H7 (cell line): ENCODE measurements at regions not wholly inside any gene's neighbourhood (a gene's known extent, or its start where the extent isn't known, plus 50 kb on each side); places are given as distances from the start of the nearest gene placed in this dataset.

ENCODE experiments used
- DNase-seq: peaks from one replicate; pipeline ENCODE4 v3.0.0; 2012
- H3K27me3 ChIP-seq: 2 replicates; pipeline ENCODE4 v1.6.0; 2011; ENCODE audit warnings: mild to moderate bottlenecking, low read length; ENCODE audit not compliant: control insufficient read depth, insufficient read depth
- H3K36me3 ChIP-seq: replicated peaks from 2 replicates; pipeline ENCODE4 v1.5.1; 2011; ENCODE audit warnings: low read length; ENCODE audit not compliant: control insufficient read depth, insufficient read depth
- H3K4me3 ChIP-seq: 2 replicates; pipeline ENCODE4 v1.5.1; 2011; ENCODE audit warnings: low read depth, mild to moderate bottlenecking, control low read depth, low read length, moderate library complexity; ENCODE audit not compliant: insufficient read depth

DNA sequence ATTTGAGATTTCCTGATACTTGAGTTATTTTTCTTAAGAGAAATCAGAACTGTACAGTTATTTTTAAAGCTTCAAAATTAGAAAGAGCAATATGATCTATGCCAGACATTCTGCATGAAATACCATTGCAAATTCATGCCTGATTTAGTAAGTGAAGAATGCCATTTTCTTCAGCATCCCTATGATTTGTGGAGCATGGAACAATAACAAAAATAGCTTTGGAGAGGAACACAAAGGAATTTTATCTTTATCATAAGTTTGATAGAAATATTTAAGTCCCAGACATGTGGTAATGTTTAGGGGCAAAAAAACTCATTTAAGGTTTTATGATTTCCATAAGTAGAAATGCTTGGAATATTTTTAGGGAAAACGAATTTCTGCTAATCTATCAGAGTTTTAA is 1863.4 kb downstream of the EFNA5 start:
- H3K4me3 ChIP-seq = no peak overlapping the region
- no peaks in the 10 kb centered on the region for H3K27me3 ChIP-seq
- no peak for DNase-seq

DNA sequence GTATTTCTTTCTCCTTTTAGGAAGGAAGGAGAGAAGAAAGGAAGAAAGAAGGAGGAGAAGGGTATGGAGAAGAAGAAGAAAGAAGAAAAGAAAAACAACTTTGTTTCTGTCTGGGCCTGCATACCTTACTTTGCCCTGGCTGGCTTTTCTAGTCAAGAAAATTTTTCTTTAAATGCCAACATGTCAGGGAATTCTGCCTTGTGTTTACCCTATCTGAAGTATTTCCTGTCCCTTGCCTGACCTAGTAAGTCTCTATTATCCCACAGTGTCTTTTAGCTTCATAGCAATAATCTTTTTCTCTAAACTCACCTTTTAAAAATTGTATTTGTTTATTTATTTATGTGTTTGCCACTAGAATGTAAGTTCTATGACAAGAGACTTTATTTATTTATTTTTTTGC is 1864.1 kb downstream of the EFNA5 start:
- Histone ChIP-seq H3K36me3 (no peaks in the 10 kb centered on the region), H3K27me3 (no peaks in the 10 kb centered on the region), H3K4me3 (no peak overlapping the region)
- no peak for DNase-seq

More for the DNA sequence above, 1863.4 kb downstream of the EFNA5 start:
- no peaks in the 10 kb centered on the region for H3K36me3 ChIP-seq

DNA sequence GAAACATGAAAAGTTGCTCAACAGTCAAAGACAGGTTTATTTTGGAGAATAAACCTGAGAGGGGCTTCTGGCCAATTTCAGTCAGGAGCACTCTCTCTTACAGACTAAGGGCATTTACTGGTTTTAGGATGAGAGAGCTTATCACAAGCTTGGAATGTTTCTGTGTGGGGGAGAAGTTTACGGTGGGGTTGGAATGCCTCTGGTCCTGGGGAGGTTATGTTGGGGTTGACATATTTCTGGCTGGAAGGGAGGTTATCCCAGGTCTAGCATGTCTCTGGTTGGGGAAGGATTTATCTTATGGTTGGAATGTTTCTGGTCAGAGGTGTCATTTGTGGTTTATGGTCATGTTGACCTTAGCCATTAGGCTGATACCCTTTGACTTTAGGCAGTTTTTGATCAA is 1867.3 kb downstream of the EFNA5 start:
- H3K27me3 ChIP-seq = no peaks in the 10 kb centered on the region
- no peak for DNase-seq
- no peak overlapping the region for H3K4me3 ChIP-seq
- H3K36me3 ChIP-seq = no peaks in the 10 kb centered on the region

DNA sequence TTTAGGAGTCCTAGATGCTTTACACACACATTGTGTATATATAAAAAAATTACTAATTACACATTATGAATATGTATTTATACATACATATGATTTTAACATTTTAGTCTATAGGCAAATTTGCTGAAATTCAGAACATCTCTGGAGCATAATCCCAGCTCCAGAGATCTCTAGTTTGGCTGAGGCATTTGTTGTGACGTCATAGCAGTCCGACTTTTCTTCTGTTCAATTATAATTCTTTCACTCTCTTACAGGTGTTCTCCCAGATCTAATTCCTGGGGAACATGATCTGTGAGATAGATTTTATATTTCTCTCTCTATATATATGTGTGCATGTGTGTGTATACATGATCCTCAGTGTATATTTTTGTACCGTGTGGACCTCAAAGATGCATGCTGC is 1876.2 kb downstream of the EFNA5 start:
- no peak for DNase-seq

DNA sequence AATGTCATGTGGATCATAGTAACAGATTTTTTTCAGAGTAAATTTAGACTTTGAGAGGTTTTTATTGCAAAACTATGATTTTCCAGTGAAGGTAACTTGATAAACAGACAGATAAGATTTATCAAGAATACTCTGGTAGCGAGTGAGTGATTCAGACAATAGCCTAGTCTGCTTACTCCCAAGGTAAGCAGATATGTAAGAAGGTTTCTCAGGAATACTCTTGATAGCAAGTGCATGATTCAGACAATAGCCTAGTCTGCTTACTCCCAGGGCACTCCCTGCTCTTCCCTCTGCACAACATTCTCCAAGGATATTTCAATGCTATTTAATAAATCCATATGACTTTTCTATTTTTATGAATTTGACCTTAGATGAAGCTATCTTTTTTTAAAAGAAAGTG is 1881.5 kb downstream of the EFNA5 start:
- Histone ChIP-seq H3K4me3 (no peak overlapping the region), H3K27me3 (no peaks in the 10 kb centered on the region), H3K36me3 (no peaks in the 10 kb centered on the region)
- no peak for DNase-seq

More for the DNA sequence above, 1876.2 kb downstream of the EFNA5 start:
- no peak overlapping the region for H3K4me3 ChIP-seq
- no peaks in the 10 kb centered on the region for H3K27me3 ChIP-seq
- H3K36me3 ChIP-seq = no peaks in the 10 kb centered on the region

DNA sequence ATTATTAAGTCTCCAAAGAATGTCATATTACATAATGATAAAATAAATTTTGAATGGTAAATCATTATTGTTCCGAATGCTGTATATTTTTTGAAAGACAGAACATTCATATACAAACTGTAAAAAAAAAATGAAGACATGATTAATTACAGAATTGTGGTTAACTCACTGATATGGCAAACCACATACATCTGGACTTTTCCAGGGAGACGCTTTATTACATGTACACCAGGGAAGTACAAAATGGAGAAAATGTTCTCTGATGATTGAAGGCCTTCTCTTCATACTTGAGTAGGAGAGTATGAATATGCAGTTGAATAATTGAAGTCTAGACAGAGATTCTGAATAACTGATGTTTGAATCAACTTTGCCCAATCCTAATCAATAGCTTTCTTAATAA is 1886.9 kb downstream of the EFNA5 start:
- Histone ChIP-seq H3K36me3 (no peaks in the 10 kb centered on the region), H3K27me3 (no peaks in the 10 kb centered on the region), H3K4me3 (no peak overlapping the region)
- DNase-seq = no peak

DNA sequence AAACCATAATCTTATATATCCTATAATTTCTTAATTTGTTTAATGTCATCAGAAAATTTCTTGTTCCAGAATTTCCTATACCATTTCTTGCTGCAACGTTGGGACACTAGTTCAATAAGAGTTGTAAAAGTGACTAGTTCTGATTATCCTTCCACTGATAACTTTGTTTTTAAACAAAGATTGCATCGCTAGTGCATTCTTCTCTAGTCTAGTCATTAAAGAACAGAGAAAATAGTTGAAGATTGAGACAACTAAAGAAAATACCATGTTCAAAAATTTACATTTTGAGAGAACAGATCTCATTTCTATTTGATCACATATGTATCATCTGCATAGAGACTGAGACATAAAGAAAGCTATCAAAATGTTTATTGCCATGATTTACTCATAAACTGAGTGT is 1888.2 kb downstream of the EFNA5 start:
- H3K27me3 ChIP-seq = no peaks in the 10 kb centered on the region
- DNase-seq = no peak
- H3K4me3 ChIP-seq = no peak overlapping the region
- H3K36me3 ChIP-seq = no peaks in the 10 kb centered on the region

DNA sequence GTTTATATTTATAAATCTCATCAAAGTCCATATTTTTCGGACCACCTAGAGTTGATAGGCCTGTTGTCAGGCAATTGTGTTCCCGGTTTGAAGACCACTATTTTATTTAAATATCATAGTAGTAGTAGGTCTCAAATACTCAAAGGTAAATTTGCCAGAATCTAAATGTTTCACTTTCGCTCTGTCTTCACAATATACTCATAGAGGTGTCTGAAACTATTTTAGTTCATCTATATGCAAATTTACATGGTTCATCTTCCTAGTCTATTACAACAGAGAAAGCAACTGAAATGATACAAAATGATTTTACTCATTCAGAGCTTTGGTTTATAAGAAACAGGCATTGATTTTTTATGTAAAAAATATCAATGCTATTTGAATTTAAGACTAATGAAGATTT is 1897.5 kb downstream of the EFNA5 start:
- Histone ChIP-seq H3K36me3 (no peaks in the 10 kb centered on the region), H3K27me3 (no peaks in the 10 kb centered on the region), H3K4me3 (no peak overlapping the region)
- DNase-seq = no peak

DNA sequence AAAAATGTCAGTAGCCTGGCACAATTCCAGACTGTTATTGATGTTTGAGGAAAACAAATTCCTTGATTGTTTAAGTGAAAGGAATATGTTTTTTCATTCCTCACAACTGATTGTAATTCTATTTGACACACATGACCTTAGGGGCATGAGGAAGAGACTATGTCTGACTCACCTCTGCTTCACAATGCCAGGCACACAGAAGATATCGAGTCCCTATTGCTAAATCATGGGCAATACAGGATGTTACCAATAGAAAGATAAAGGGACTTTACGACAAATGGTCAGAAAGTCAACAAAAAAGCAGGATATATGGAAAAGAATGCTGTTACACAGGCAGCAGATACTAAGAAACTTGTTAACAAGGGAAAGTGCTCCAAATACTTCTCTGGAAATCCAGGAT is 1903.5 kb downstream of the EFNA5 start:
- Histone ChIP-seq H3K27me3 (no peaks in the 10 kb centered on the region), H3K4me3 (no peak overlapping the region), H3K36me3 (no peaks in the 10 kb centered on the region)
- DNase-seq = no peak

DNA sequence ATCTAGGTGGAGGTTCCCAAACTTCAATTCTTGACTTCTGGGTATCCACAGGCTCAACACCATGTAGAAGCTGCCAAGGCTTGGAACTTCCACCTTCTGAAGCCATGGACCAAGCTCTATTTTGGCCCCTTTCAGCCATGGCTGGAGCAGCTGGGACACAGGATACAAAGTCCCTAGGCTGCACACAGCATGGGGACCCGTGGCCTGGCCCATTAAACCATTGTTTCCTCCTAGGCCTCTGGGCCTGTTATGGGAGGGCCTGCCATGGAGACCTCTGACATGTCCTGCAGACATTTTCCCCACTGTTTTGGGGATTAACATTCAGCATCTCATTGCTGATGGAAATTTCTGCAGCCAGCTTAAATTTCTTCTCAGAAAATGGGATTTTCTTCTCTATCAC is 1908.0 kb downstream of the EFNA5 start:
- DNase-seq = no peak
- no peak overlapping the region for H3K4me3 ChIP-seq
- no peaks in the 10 kb centered on the region for H3K36me3 ChIP-seq
- no peaks in the 10 kb centered on the region for H3K27me3 ChIP-seq

DNA sequence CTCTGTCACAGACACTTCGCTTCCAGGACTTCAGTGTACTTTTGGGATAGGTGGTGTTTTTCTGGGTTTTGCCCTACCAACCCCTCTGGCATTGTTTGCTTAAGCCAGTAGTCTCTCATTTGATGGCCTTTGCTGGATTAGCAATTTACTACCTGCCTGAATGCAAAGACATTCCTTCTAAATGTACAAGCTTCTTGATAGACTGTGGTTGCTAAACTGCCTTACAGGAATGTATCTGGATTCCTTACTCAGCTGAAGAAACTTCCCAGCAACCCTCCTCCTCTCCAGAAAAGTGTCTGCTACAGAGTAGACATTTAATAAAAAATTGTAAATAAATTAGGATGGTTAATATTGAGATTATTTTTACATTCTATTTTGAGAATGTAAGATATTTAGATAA is 1916.7 kb downstream of the EFNA5 start:
- no peak for DNase-seq
- H3K27me3 ChIP-seq = no peaks in the 10 kb centered on the region
- no peaks in the 10 kb centered on the region for H3K36me3 ChIP-seq
- no peak overlapping the region for H3K4me3 ChIP-seq

DNA sequence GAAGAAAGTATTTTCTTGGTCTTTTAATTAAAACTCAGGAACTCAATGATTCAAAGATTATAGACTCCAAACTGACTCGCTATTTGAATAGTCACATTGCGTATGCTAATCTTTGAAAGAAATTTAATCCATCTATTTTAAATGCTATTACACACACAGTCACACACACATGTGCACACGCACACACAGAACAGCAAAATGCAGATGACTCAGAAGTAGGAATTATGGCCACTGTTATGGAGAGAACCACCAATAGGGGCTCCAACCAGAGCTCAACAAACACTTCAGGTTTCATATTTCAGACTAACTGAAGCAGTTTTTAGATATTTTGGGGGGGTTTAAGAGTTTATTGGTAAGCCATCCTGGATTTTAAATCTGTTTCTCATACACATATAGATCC is 1917.9 kb downstream of the EFNA5 start:
- Histone ChIP-seq H3K27me3 (no peaks in the 10 kb centered on the region), H3K36me3 (no peaks in the 10 kb centered on the region), H3K4me3 (no peak overlapping the region)
- DNase-seq = no peak

DNA sequence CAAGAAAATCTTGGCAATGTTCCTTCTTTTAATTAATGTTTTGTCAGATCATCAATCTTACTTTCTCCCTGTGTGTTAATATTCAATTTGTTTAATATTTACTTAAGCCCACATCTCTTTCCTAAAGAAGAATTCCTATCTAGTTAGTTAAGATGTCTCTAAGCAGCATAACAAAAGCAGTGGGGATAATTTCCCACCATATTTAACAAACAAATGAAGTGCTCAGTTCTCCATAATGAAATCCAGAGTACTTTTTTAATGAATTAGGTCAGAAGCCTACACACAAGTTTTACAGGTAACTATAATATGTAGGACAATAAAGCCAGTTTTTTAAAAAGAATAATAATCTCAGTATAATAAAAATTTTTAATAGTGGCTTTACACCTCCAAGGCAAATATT is 1918.8 kb downstream of the EFNA5 start:
- Histone ChIP-seq H3K4me3 (no peak overlapping the region), H3K36me3 (no peaks in the 10 kb centered on the region), H3K27me3 (no peaks in the 10 kb centered on the region)
- DNase-seq = no peak

DNA sequence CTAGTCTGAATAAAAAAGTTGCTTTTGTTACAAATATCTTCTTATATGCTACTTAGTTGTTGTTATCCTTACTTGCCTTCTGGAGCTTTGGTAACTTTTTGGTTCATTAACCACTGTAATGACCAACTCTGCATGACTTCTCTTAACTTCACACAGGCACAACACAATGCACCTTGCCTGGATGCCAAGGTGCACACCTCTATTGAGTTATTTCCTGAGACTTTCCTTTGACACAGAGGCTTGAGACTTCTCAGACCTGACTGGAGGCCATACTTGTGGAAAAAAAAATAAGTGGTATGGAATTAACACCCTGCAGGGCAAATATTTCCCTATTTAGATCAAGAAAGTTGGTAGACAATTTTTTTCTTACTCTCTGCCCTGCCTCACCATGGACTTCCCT is 1925.6 kb downstream of the EFNA5 start:
- DNase-seq = no peak
- H3K27me3 ChIP-seq = no peaks in the 10 kb centered on the region
- no peak overlapping the region for H3K4me3 ChIP-seq
- no peaks in the 10 kb centered on the region for H3K36me3 ChIP-seq

DNA sequence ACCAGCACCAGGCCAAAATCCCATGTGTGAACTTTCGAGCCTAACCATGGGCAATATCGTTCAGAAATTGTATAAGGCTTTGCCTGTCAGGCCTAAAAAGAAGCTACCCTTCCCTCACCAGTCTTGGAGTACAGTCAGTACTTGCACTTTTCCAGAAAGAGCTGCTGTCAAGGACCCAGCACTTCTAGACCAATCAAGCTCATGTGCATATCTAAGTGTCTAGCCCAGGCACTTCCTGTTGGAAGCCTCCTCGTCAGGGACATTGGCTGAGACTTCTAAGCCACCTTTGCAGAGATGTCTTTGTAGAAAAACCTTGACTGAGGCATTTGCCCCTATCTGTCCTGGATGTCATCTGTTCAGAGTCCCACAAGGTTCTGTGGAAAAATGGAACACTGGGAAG is 1930.5 kb downstream of the EFNA5 start:
- H3K36me3 ChIP-seq = no peaks in the 10 kb centered on the region
- no peak for DNase-seq
- no peak overlapping the region for H3K4me3 ChIP-seq
- H3K27me3 ChIP-seq = no peaks in the 10 kb centered on the region

DNA sequence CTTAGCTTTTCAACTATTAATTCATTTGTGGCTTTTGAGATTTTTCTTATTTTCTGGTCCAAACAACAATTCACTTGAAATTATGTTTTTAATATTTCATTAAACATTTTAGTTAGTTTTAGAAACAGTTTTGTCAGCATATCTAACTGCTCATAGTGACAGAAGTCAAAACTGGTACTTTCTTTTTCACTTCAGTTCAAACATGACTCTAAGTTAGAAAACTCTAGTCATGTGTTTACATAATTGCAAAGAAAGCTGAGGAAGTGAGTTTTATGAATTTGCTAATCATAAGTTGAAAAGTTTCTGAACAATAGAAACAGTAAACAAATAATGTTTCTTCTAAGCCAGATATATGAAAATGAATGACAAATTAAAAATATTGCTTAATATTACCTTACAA is 1931.0 kb downstream of the EFNA5 start:
- no peak for DNase-seq
- no peaks in the 10 kb centered on the region for H3K36me3 ChIP-seq
- no peak overlapping the region for H3K4me3 ChIP-seq
- no peaks in the 10 kb centered on the region for H3K27me3 ChIP-seq
